GM23338 (cell line): ENCODE measurements at regions not wholly inside any gene's neighbourhood (a gene's known extent, or its start where the extent isn't known, plus 50 kb on each side); places are given as distances from the start of the nearest gene placed in this dataset.

Experiments
- ATAC-seq: fragments of 200-7000 bp; cut with Tn5 transposase; 3 replicates; pipeline ENCODE4 v1.9.1; 2020
- DNase-seq: peaks from one replicate; pipeline ENCODE4 v3.0.0-alpha.2; 2015; ENCODE audit warnings: low spot score
- H2AFZ ChIP-seq: fragments of 200-600 bp; sonication (generic); 2 replicates; pipeline ENCODE4 v1.8.0; 2016; ENCODE audit warnings: antibody characterized with exemption, mild to moderate bottlenecking, moderate library complexity
- H3F3A ChIP-seq: fragments of 200-600 bp; sonication (generic); replicated peaks from 2 replicates; pipeline ENCODE4 v1.8.0; 2017; ENCODE audit warnings: antibody characterized with exemption, mixed run types, low read depth
- H3K27ac ChIP-seq: fragments of 200-600 bp; sonication (generic); 2 replicates; pipeline ENCODE4 v1.6.1; 2016; ENCODE audit warnings: low read depth
- H3K27me3 ChIP-seq: fragments of 200-600 bp; sonication (generic); 2 replicates; pipeline ENCODE4 v1.8.0; 2016; ENCODE audit warnings: mild to moderate bottlenecking, mixed run types, moderate library complexity; ENCODE audit not compliant: insufficient read depth
- H3K36me3 ChIP-seq: fragments of 200-600 bp; sonication (generic); 2 replicates; pipeline ENCODE4 v1.8.0; 2016; ENCODE audit warnings: mild to moderate bottlenecking; ENCODE audit not compliant: insufficient read depth
- H3K4me1 ChIP-seq: fragments of 200-600 bp; sonication (generic); 2 replicates; pipeline ENCODE4 v1.8.0; 2016; ENCODE audit warnings: mild to moderate bottlenecking, moderate library complexity; ENCODE audit not compliant: insufficient read depth
- H3K4me2 ChIP-seq: fragments of 200-600 bp; sonication (generic); 2 replicates; pipeline ENCODE4 v1.7.1; 2017; ENCODE audit warnings: mixed run types
- H3K4me3 ChIP-seq: fragments of 200-600 bp; sonication (generic); 2 replicates; pipeline ENCODE4 v1.6.1; 2016; ENCODE audit warnings: mixed run types
- H3K79me2 ChIP-seq: fragments of 200-600 bp; sonication (generic); replicated peaks from 2 replicates; pipeline ENCODE4 v1.8.0; 2017; ENCODE audit warnings: mild to moderate bottlenecking; ENCODE audit not compliant: insufficient read depth
- H3K9me2 ChIP-seq: fragments of 200-600 bp; sonication (generic); 2 replicates; pipeline ENCODE4 v1.8.0; 2017; ENCODE audit not compliant: insufficient read depth
- H4K20me1 ChIP-seq: fragments of 200-600 bp; sonication (generic); replicated peaks from 2 replicates; pipeline ENCODE4 v1.8.0; 2017; ENCODE audit warnings: mild to moderate bottlenecking; ENCODE audit not compliant: insufficient read depth
- H3K27ac Mint-ChIP-seq: 2 replicates; pipeline ENCODE4 v1.8.0; 2020; ENCODE audit warnings: inconsistent platforms, mild to moderate bottlenecking, moderate library complexity, mixed read lengths
- H3K27me3 Mint-ChIP-seq: 3 replicates; pipeline ENCODE4 v1.8.0; 2022; ENCODE audit warnings: low read depth, mild to moderate bottlenecking, moderate library complexity, mixed read lengths, inconsistent platforms; ENCODE audit not compliant: insufficient read depth, poor library complexity
- H3K36me3 Mint-ChIP-seq: 3 replicates; pipeline ENCODE4 v1.8.0; 2021; ENCODE audit warnings: low read depth, mild to moderate bottlenecking, inconsistent platforms, moderate library complexity, mixed read lengths
- H3K4me1 Mint-ChIP-seq: 3 replicates; pipeline ENCODE4 v1.8.0; 2020; ENCODE audit warnings: mild to moderate bottlenecking, inconsistent platforms, mixed read lengths
- H3K4me3 Mint-ChIP-seq: 3 replicates; pipeline ENCODE4 v1.8.0; 2021; ENCODE audit warnings: moderate library complexity, mild to moderate bottlenecking, inconsistent platforms, mixed read lengths
- H3K9me3 Mint-ChIP-seq: 3 replicates; pipeline ENCODE4 v1.8.0; 2020; ENCODE audit warnings: moderate library complexity, mild to moderate bottlenecking, inconsistent platforms, mixed read lengths
- CREB1 ChIP-seq: fragments of 250-450 bp; sonication (Bioruptor Pico); IDR thresholded peaks from 2 replicates; pipeline ENCODE4 v1.5.0; 2020; ENCODE audit warnings: low read depth, mild to moderate bottlenecking, moderate library complexity
- EZH2 ChIP-seq: fragments of 200-600 bp; sonication (generic); IDR thresholded peaks from one replicate; pipeline ENCODE4 v1.8.0; 2017; ENCODE audit warnings: antibody characterized with exemption, mild to moderate bottlenecking, low read depth; ENCODE audit not compliant: unreplicated experiment
- EZH2phosphoT487 ChIP-seq: fragments of 200-600 bp; sonication (generic); IDR thresholded peaks from one replicate; pipeline ENCODE4 v1.8.1; 2018; ENCODE audit warnings: antibody characterized with exemption; ENCODE audit not compliant: unreplicated experiment
- POLR2AphosphoS5 ChIP-seq: IDR thresholded peaks from 2 replicates; pipeline ENCODE4 v1.6.1; 2016; ENCODE audit warnings: antibody characterized with exemption, low read depth
- REST ChIP-seq: IDR thresholded peaks from one replicate; pipeline ENCODE4 v1.6.1; 2018; ENCODE audit warnings: antibody characterized with exemption; ENCODE audit not compliant: unreplicated experiment
- ZNF114 ChIP-seq: fragments of 250-450 bp; sonication (Bioruptor Pico); IDR thresholded peaks from 2 replicates; pipeline ENCODE4 v1.5.0; 2020; ENCODE audit warnings: mild to moderate bottlenecking, moderate library complexity
- ZNF331 ChIP-seq: fragments of 250-450 bp; sonication (Bioruptor Pico); IDR thresholded peaks from 2 replicates; pipeline ENCODE4 v1.5.0; 2020; ENCODE audit warnings: low read depth, mild to moderate bottlenecking, moderate library complexity
- ZNF462 ChIP-seq: fragments of 250-450 bp; sonication (Bioruptor Pico); IDR thresholded peaks from 2 replicates; pipeline ENCODE4 v1.5.0; 2020; ENCODE audit warnings: mild to moderate bottlenecking, moderate library complexity

GRCh38 chr17:27078296-27078695, 215.6 kb upstream of the WSB1 start:
- H3K4me3 ChIP-seq: no peak overlapping the region
- H3K36me3 ChIP-seq: no peaks in the 10 kb centered on the region
- H3K9me2 ChIP-seq: no peaks in the 10 kb centered on the region
- no peak overlapping the region for H2AFZ ChIP-seq
- H3K4me2 ChIP-seq: no peak overlapping the region
- Mint-ChIP-seq H3K9me3 (peaks cover 97% of the 10 kb centered on the region), H3K36me3 (peaks cover 39% of the 10 kb centered on the region), H3K4me1 (no peaks in the 10 kb centered on the region), H3K4me3 (no peak overlapping the region), H3K27ac (no peak overlapping the region), H3K27me3 (peaks cover 6% of the 10 kb centered on the region)
- ATAC-seq: no peak
- no peak for DNase-seq
- H3K4me1 ChIP-seq: no peaks in the 10 kb centered on the region
- H3K27me3 ChIP-seq: no peaks in the 10 kb centered on the region
- TF ChIP-seq ZNF331 (CRISPR knock-in tag): no peak
- TF ChIP-seq CREB1 (CRISPR knock-in tag): no peak
- no peak for TF ChIP-seq REST
- TF ChIP-seq EZH2: no peak
- no peak for TF ChIP-seq POLR2AphosphoS5
- no peak for TF ChIP-seq ZNF114 (CRISPR knock-in tag)
- TF ChIP-seq ZNF462 (CRISPR knock-in tag): no peak
- TF ChIP-seq EZH2phosphoT487: no peak
- no peaks in the 10 kb centered on the region for H3K79me2 ChIP-seq
- no peaks in the 10 kb centered on the region for H4K20me1 ChIP-seq
- H3F3A ChIP-seq: no peaks in the 10 kb centered on the region
- no peak overlapping the region for H3K27ac ChIP-seq
